ENCODE measurements at regions not wholly inside any gene's neighbourhood (a gene's known extent, or its start where the extent isn't known, plus 50 kb on each side); places are given as distances from the start of the nearest gene placed in this dataset.

GRCh38 chr13:103324641-103325040 is 258.4 kb upstream of the SLC10A2 start:
- no peak for DNase-seq (ENCODE audit: low spot score)

- DNase-seq (ENCODE audit: low spot score) = no peak
Observed at GRCh38 chr13:103315711-103316110, 249.5 kb upstream of the SLC10A2 start.

- DNase-seq (ENCODE audit: low spot score) = no peak
Observed at GRCh38 chr13:103312467-103312866, 246.2 kb upstream of the SLC10A2 start.

- DNase-seq (ENCODE audit: low spot score) = no peak
Observed at GRCh38 chr13:103308667-103309066, 242.4 kb upstream of the SLC10A2 start.

GRCh38 chr13:103306163-103306562 is 239.9 kb upstream of the SLC10A2 start:
- no peak for DNase-seq (ENCODE audit: low spot score)

- no peak for DNase-seq (ENCODE audit: low spot score)
Observed at GRCh38 chr13:103303078-103303651, 236.9 kb upstream of the SLC10A2 start.

GRCh38 chr13:103302676-103303075 is 236.5 kb upstream of the SLC10A2 start:
- no peak for DNase-seq (ENCODE audit: low spot score)

- no peak for DNase-seq (ENCODE audit: low spot score)
Observed at GRCh38 chr13:103299079-103299478, 232.9 kb upstream of the SLC10A2 start.

GRCh38 chr13:103297083-103297482 is 230.9 kb upstream of the SLC10A2 start:
- DNase-seq (ENCODE audit: low spot score) = no peak

GRCh38 chr13:103291798-103292572 is 225.8 kb upstream of the SLC10A2 start:
- no peak for DNase-seq (ENCODE audit: low spot score)

GRCh38 chr13:103291226-103291625 is 225.0 kb upstream of the SLC10A2 start:
- no peak for DNase-seq (ENCODE audit: low spot score)

- DNase-seq (ENCODE audit: low spot score) = no peak
Observed at GRCh38 chr13:103289681-103290080, 223.5 kb upstream of the SLC10A2 start.

- no peak for DNase-seq (ENCODE audit: low spot score)
Observed at GRCh38 chr13:103288114-103288513, 221.9 kb upstream of the SLC10A2 start.

- no peak for DNase-seq (ENCODE audit: low spot score)
Observed at GRCh38 chr13:103287659-103288058, 221.4 kb upstream of the SLC10A2 start.

- DNase-seq (ENCODE audit: low spot score) = no peak
Observed at GRCh38 chr13:103284466-103284865, 218.2 kb upstream of the SLC10A2 start.

GRCh38 chr13:103283451-103283820 is 217.2 kb upstream of the SLC10A2 start:
- DNase-seq (ENCODE audit: low spot score) = no peak

GRCh38 chr13:103282571-103283450 is 216.6 kb upstream of the SLC10A2 start:
- DNase-seq (ENCODE audit: low spot score) = no peak

- DNase-seq (ENCODE audit: low spot score) = no peak
Observed at GRCh38 chr13:103277959-103278694, 211.9 kb upstream of the SLC10A2 start.

GRCh38 chr13:103276775-103277498 is 210.7 kb upstream of the SLC10A2 start:
- DNase-seq (ENCODE audit: low spot score) = no peak

- no peak for DNase-seq (ENCODE audit: low spot score)
Observed at GRCh38 chr13:103275722-103276121, 209.5 kb upstream of the SLC10A2 start.

GRCh38 chr13:103275081-103275480 is 208.9 kb upstream of the SLC10A2 start:
- DNase-seq (ENCODE audit: low spot score) = no peak

GRCh38 chr13:103273825-103274224 is 207.6 kb upstream of the SLC10A2 start:
- DNase-seq (ENCODE audit: low spot score) = no peak
